ENCODE measurements at regions not wholly inside any gene's neighbourhood (a gene's known extent, or its start where the extent isn't known, plus 50 kb on each side); places are given as distances from the start of the nearest gene placed in this dataset.

GRCh38 chr5:175243441-175243840 is 200.5 kb downstream of the DRD1 start:
- TF ChIP-seq CTCF (IDR thresholded peaks at IDR 0.05; ENCODE audit: low read depth, low read length), result no peak
- Histone ChIP-seq H3K4me3 (ENCODE audit: low read depth, low read length) (no peak overlapping the region), H3K27me3 (peaks cover 13% of the 10 kb centered on the region), H3K4me1 (no peaks in the 10 kb centered on the region), H3K9me3 (no peaks in the 10 kb centered on the region), H3K36me3 (no peaks in the 10 kb centered on the region)
- no peak for DNase-seq

DNA sequence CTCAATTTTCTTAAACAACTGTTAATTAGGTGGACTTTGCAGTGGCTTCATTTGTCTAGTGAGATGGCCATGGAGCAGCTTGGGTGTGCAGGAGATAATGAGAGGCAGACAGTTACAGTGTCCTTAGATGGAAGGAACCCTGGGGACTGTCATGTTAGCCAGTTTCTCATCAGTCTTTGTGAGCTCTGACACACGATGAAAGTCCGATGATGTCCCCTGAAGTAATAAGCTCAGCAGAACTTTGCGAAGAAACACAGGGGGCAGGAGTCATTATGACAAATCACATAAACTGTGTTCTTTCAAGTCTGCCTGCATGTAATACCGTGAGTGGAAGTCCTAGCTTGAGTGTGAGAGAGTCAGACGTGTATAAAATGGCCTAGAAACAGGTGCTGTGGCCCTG is 201.8 kb downstream of the DRD1 start:
- no peak overlapping the region for H3K4me3 ChIP-seq (ENCODE audit: low read depth, low read length)
- no peak for DNase-seq
- TF ChIP-seq CTCF (IDR thresholded peaks at IDR 0.05; ENCODE audit: low read depth, low read length), result no peak
- no peaks in the 10 kb centered on the region for H3K4me1 ChIP-seq
- no peaks in the 10 kb centered on the region for H3K36me3 ChIP-seq
- no peaks in the 10 kb centered on the region for H3K9me3 ChIP-seq
- peaks cover 23% of the 10 kb centered on the region for H3K27me3 ChIP-seq

DNA sequence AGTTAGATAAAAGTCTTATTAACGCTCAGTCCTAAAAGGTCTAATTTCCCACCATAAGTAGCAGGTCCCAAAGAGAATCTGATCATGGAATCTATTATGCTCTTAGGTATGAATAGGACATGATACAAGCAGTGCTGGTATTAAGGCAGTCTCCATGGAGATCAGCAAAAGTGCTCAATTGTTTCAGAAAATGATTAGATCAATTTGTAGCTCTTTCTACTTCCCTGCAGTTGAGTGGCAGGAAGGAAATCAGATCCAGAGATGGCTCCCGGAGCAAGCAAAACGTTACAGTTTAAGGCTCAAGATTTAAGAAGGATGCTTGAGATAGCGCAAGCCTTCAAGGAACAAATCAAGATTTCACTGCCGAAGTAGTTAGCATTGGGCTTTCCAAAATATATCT is 205.7 kb downstream of the DRD1 start:
- Histone ChIP-seq H3K9me3 (no peaks in the 10 kb centered on the region), H3K36me3 (no peaks in the 10 kb centered on the region), H3K27me3 (peaks cover 26% of the 10 kb centered on the region), H3K4me1 (no peaks in the 10 kb centered on the region), H3K4me3 (ENCODE audit: low read depth, low read length) (no peak overlapping the region)
- DNase-seq, result no peak
- TF ChIP-seq CTCF (IDR thresholded peaks at IDR 0.05; ENCODE audit: low read depth, low read length), result no peak

- Histone ChIP-seq H3K4me3 (ENCODE audit: low read depth, low read length) (no peak overlapping the region), H3K4me1 (no peaks in the 10 kb centered on the region), H3K9me3 (no peaks in the 10 kb centered on the region), H3K36me3 (no peaks in the 10 kb centered on the region), H3K27me3 (peaks cover 26% of the 10 kb centered on the region)
- no peak for TF ChIP-seq CTCF (IDR thresholded peaks at IDR 0.05; ENCODE audit: low read depth, low read length)
- DNase-seq, result no peak
Measured at GRCh38 chr5:175236176-175236575, 207.8 kb downstream of the DRD1 start.

DNA sequence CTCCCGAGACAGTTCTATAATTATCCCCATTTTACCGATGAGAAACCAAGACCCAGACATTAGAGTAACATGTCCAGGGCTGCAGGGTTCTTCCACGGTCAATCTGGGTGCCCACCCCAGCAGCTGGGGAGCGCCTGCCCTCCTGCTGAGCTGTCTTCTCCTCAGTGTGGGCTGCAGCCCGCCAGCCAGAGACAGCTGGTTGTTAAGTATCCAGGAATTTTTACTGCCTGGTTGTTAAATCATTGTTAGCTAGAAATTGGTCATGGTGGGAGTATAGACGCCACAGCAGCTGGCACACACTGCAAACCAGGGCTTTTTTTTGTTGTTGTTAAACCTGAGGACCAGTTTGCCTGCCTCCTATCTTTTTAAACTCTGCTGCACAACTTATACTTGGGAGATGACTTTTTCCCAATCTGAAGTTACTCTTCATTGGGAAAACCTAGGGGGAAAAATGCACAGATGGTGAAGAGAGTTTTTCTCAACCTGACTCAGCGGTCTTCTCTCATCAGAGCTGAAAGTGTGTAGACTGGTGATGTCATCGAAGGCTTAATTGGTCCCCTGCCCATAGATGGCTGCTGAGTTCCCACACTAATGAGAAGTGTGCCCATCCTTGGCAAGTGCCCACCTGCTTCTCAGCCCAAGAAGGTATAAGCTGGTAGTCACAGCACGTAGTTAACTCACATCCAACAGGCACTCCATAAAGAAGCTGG is 208.6 kb downstream of the DRD1 start:
- H3K9me3 ChIP-seq, result no peaks in the 10 kb centered on the region
- DNase-seq, result no peak
- no peaks in the 10 kb centered on the region for H3K36me3 ChIP-seq
- TF ChIP-seq CTCF (IDR thresholded peaks at IDR 0.05; ENCODE audit: low read depth, low read length), result no peak
- H3K4me3 ChIP-seq (ENCODE audit: low read depth, low read length), result no peak overlapping the region
- no peaks in the 10 kb centered on the region for H3K4me1 ChIP-seq
- peaks cover 26% of the 10 kb centered on the region for H3K27me3 ChIP-seq

DNA sequence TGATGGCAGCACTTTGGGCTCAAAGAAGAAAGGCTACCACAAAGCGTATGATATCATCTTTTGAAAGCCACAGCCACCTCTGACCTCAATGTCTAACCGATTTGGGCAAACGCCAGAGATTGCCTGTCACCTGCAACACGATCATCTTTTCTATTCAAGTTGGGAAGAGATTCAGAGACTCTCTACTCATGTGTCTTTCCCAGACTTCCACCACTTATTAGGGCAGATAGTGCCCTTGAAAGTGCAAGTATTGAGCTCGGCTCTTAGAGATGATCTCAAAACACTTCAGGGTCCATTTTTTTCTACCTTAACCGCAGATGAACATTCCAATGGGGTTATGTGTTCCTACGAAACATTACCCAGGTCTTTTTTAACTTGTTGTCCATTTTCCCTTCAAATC is 213.7 kb downstream of the DRD1 start:
- no peak for DNase-seq
- no peak for TF ChIP-seq CTCF (IDR thresholded peaks at IDR 0.05; ENCODE audit: low read depth, low read length)

More for the DNA sequence above, 213.7 kb downstream of the DRD1 start:
- no peaks in the 10 kb centered on the region for H3K4me1 ChIP-seq
- H3K9me3 ChIP-seq, result no peaks in the 10 kb centered on the region
- no peaks in the 10 kb centered on the region for H3K36me3 ChIP-seq
- no peaks in the 10 kb centered on the region for H3K27me3 ChIP-seq
- H3K4me3 ChIP-seq (ENCODE audit: low read depth, low read length), result no peak overlapping the region
